SH-SY5Y (cell line): ENCODE measurements at regions not wholly inside any gene's neighbourhood (a gene's known extent, or its start where the extent isn't known, plus 50 kb on each side); places are given as distances from the start of the nearest gene placed in this dataset.

Experiments used
- GATA2 ChIP-seq: IDR thresholded peaks from 2 replicates; pipeline ENCODE4 v1.6.1; 2011; ENCODE audit warnings: mild to moderate bottlenecking, low read depth, low read length
- GATA3 ChIP-seq: IDR thresholded peaks from 2 replicates; pipeline ENCODE4 v1.6.1; 2011; ENCODE audit warnings: low read depth, mild to moderate bottlenecking, low read length, moderate library complexity

DNA sequence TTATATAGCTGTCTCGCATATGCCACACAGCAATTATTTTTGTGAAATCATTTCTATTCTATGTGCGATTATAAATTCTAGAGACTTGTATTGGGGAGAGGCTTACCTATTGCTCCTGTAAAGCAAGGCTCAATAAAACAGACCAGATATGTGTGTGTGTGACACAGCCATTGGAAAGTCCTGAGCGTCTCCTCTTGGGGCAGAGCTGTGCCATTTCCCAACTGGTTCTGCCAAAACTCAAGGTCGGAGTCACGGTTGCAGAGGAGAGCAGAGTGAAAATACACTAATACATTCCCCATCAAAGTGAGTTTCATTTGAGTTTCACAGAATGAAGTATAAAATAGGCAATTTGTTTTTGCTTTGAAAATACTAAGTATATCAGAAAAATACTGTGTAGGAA lies 567.4 kb upstream of the FZD8 start:
- TF ChIP-seq GATA3 = no peak
- TF ChIP-seq GATA2 = no peak
